Stomach smooth muscle (tissue), 2 donors: ENCODE measurements at regions not wholly inside any gene's neighbourhood (a gene's known extent, or its start where the extent isn't known, plus 50 kb on each side); places are given as distances from the start of the nearest gene placed in this dataset.

ENCODE experiments used
- H3K27ac ChIP-seq: one replicate; pipeline ENCODE4 v1.7.0; 2013; ENCODE audit warnings: mild to moderate bottlenecking, low read length, inconsistent platforms
- H3K27me3 ChIP-seq, 2 donors: one replicate each; pipeline ENCODE4 v1.7.0; 2013; ENCODE audit warnings: low read length in 2 of 2; ENCODE audit not compliant: insufficient read depth in 2 of 2, control insufficient read depth in 1 of 2
- H3K36me3 ChIP-seq, 2 donors: one replicate each; pipeline ENCODE4 v1.7.0; 2013; ENCODE audit warnings: low read length in 2 of 2; ENCODE audit not compliant: control insufficient read depth in 2 of 2, insufficient read depth in 2 of 2
- H3K4me1 ChIP-seq: one replicate; pipeline ENCODE4 v1.7.0; 2013; ENCODE audit warnings: low read length; ENCODE audit not compliant: control insufficient read depth, insufficient read depth
- H3K4me3 ChIP-seq, 2 donors: one replicate each; pipeline ENCODE4 v1.7.0; 2013; ENCODE audit warnings: low read length in 2 of 2
- H3K9ac ChIP-seq, 2 donors: one replicate each; pipeline ENCODE4 v1.7.0; 2013; ENCODE audit warnings: low read length in 2 of 2, mild to moderate bottlenecking in 1 of 2
- H3K9me3 ChIP-seq, 2 donors: one replicate each; pipeline ENCODE4 v1.7.0; 2013; ENCODE audit warnings: low read length in 2 of 2; ENCODE audit not compliant: control insufficient read depth in 2 of 2
- donor health status: healthy.
- donor health status: Pancreatic carcinoma.

DNA sequence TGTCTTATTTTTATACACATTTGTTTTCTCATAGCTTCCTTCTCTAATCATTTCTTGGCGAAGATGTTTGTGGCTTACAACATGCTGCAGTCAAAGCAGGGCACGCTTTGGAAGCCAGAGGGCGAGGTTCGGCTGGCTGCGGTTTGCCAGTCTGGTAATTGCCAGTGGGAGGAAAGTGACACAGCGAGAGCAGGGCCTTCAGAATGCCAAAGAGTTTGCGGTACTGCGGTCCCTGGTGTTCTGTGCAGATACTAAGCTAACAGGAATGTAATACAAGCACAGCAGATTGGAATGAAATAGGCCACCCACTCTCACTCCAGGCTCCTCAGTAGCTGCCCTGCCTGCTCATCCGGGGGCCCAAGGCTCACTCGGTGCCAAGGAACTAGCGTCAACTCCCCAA lies 58.7 kb upstream of the TGM3 start:
- Histone ChIP-seq H3K27ac (no peak overlapping the region), H3K9ac (no peak overlapping the region), H3K36me3 (no peaks in the 10 kb centered on the region), H3K4me3 (no peak overlapping the region), H3K9me3 (no peaks in the 10 kb centered on the region), H3K4me1 (no peaks in the 10 kb centered on the region), H3K27me3 (no peaks in the 10 kb centered on the region)

DNA sequence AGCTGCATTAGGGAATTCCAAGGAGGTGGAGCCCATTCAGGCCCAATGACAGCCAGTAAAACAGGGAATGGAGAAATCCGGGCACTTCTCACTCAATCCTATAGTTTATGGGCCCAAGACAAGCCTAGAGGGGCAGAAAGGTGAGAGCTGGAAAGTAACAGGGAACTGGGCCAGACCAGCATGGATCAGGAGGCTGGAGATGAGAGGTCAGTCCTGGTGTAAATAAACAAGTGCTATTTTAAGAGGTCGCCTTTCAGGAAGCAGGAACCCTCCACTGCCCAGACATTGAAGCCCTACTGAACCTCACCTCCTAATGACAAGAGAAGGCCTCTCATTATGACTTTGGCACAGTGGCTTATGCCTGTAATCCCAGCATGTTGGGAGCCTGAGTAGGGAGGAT lies 57.2 kb upstream of the TGM3 start:
- H3K9me3 ChIP-seq: no peaks in the 10 kb centered on the region
- no peak overlapping the region for H3K9ac ChIP-seq
- no peak overlapping the region for H3K4me3 ChIP-seq
- H3K4me1 ChIP-seq: no peaks in the 10 kb centered on the region
- no peak overlapping the region for H3K27ac ChIP-seq
- H3K27me3 ChIP-seq: no peaks in the 10 kb centered on the region
- H3K36me3 ChIP-seq: no peaks in the 10 kb centered on the region

GRCh38 chr20:2240835-2241234 lies 55.0 kb upstream of the TGM3 start:
- H3K27me3 ChIP-seq: no peaks in the 10 kb centered on the region
- no peak overlapping the region for H3K27ac ChIP-seq
- no peaks in the 10 kb centered on the region for H3K36me3 ChIP-seq
- H3K9me3 ChIP-seq: no peaks in the 10 kb centered on the region
- H3K9ac ChIP-seq: no peak overlapping the region
- no peaks in the 10 kb centered on the region for H3K4me1 ChIP-seq
- no peak overlapping the region for H3K4me3 ChIP-seq

GRCh38 chr20:2242678-2243077 lies 53.1 kb upstream of the TGM3 start:
- no peaks in the 10 kb centered on the region for H3K9me3 ChIP-seq
- H3K9ac ChIP-seq: no peak overlapping the region
- peaks cover 0 to 4% of the 10 kb centered on the region in 2 donors for H3K27me3 ChIP-seq
- no peak overlapping the region for H3K27ac ChIP-seq
- H3K4me3 ChIP-seq: no peak overlapping the region
- no peaks in the 10 kb centered on the region for H3K36me3 ChIP-seq
- no peaks in the 10 kb centered on the region for H3K4me1 ChIP-seq

GRCh38 chr20:2244523-2244922 lies 51.3 kb upstream of the TGM3 start:
- H3K4me1 ChIP-seq: no peaks in the 10 kb centered on the region
- no peaks in the 10 kb centered on the region for H3K36me3 ChIP-seq
- no peak overlapping the region for H3K4me3 ChIP-seq
- H3K27me3 ChIP-seq: peaks cover 0 to 4% of the 10 kb centered on the region in 2 donors
- H3K9me3 ChIP-seq: no peaks in the 10 kb centered on the region
- H3K27ac ChIP-seq: no peak overlapping the region
- no peak overlapping the region for H3K9ac ChIP-seq

DNA sequence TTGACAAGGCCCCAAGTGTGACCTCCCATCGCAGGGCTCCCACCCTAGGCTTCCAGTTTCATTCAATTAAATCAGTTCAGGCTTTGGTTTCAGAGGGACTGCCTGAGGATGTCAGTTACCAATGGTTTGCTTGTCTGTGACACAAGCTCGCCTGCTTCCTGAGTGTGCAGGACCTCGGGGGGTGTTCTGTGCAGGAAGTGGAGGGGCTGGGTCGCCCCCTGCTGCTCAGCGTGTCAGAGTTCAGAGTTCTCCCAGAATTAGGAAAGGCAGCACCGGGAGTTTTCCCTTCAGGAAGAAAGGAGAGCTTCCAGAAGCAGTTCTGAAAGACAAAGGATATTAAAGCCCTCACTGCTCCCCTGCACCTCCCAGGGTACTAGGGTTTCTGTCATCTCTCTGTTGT lies 50.8 kb upstream of the TGM3 start:
- Histone ChIP-seq H3K9me3 (no peaks in the 10 kb centered on the region), H3K27me3 (peaks cover 0 to 4% of the 10 kb centered on the region in 2 donors), H3K36me3 (no peaks in the 10 kb centered on the region), H3K9ac (no peak overlapping the region), H3K4me1 (no peaks in the 10 kb centered on the region), H3K4me3 (no peak overlapping the region), H3K27ac (no peak overlapping the region)

GRCh38 chr20:2245637-2246036 lies 50.2 kb upstream of the TGM3 start:
- Histone ChIP-seq H3K36me3 (no peaks in the 10 kb centered on the region), H3K27me3 (peaks cover 0 to 4% of the 10 kb centered on the region in 2 donors), H3K9me3 (no peaks in the 10 kb centered on the region), H3K4me3 (no peak overlapping the region), H3K27ac (no peak overlapping the region), H3K9ac (no peak overlapping the region), H3K4me1 (no peaks in the 10 kb centered on the region)
